Loucy (cell line): ENCODE measurements at regions not wholly inside any gene's neighbourhood (a gene's known extent, or its start where the extent isn't known, plus 50 kb on each side); places are given as distances from the start of the nearest gene placed in this dataset.

Experiments used
- CTCF ChIP-seq: fragments of 200-600 bp; sonication (generic); conservative IDR thresholded peaks from 2 replicates; pipeline ENCODE4 v1.5.1; 2014; ENCODE audit warnings: mild to moderate bottlenecking, antibody characterized with exemption, low read length
- EZH2phosphoT487 ChIP-seq: fragments of 200-600 bp; IDR thresholded peaks from 2 replicates; pipeline ENCODE4 v1.6.1; 2018; ENCODE audit warnings: antibody characterized with exemption, mild to moderate bottlenecking, moderate library complexity, borderline replicate concordance

GRCh38 chr16:66275775-66276428, 90.6 kb upstream of the CDH5 start:
- peak; percentile 83 for TF ChIP-seq CTCF
- no peak for TF ChIP-seq EZH2phosphoT487
